ENCODE measurements at regions not wholly inside any gene's neighbourhood (a gene's known extent, or its start where the extent isn't known, plus 50 kb on each side); places are given as distances from the start of the nearest gene placed in this dataset.

DNA sequence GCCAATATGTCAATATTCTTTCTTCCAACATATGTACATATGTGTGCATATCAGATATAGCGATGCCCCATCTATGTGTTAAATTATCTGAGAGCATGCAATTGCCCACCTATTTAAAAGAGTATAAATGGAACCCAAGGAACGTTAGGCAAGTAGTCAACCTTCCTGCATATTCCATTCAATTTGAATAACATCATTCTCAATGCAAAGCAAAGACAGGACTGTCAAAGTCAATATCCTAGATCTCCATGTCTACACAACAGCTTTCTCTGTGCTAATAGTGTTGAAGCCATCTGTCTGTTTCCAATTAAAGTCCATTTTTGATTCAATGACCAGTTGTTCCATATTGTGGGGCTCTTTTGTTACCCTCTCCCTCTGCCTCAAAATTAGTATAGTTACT is 85.3 kb upstream of the COX7C start:
- TF ChIP-seq, protein P1, sequence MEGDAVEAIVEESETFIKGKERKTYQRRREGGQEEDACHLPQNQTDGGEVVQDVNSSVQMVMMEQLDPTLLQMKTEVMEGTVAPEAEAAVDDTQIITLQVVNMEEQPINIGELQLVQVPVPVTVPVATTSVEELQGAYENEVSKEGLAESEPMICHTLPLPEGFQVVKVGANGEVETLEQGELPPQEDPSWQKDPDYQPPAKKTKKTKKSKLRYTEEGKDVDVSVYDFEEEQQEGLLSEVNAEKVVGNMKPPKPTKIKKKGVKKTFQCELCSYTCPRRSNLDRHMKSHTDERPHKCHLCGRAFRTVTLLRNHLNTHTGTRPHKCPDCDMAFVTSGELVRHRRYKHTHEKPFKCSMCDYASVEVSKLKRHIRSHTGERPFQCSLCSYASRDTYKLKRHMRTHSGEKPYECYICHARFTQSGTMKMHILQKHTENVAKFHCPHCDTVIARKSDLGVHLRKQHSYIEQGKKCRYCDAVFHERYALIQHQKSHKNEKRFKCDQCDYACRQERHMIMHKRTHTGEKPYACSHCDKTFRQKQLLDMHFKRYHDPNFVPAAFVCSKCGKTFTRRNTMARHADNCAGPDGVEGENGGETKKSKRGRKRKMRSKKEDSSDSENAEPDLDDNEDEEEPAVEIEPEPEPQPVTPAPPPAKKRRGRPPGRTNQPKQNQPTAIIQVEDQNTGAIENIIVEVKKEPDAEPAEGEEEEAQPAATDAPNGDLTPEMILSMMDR (IDR thresholded peaks at IDR 0.05), result no peak
- TF ChIP-seq POLR2AphosphoS5 (IDR thresholded peaks at IDR 0.05) (no peak), POLR2A (IDR thresholded peaks at IDR 0.05) (no peak), EP300 (IDR thresholded peaks at IDR 0.05) (no peak)

Measured in upper lobe of left lung (tissue), 4 donors.